KMS-11 (cell line): ENCODE measurements at regions not wholly inside any gene's neighbourhood (a gene's known extent, or its start where the extent isn't known, plus 50 kb on each side); places are given as distances from the start of the nearest gene placed in this dataset.

Experiments
- H2AFZ ChIP-seq: fragments of 200-600 bp; sonication (generic); 2 replicates; pipeline ENCODE4 v1.6.1; 2016; ENCODE audit warnings: antibody characterized with exemption, mixed run types, low read depth
- H3K27ac ChIP-seq: fragments of 200-600 bp; sonication (generic); 2 replicates; pipeline ENCODE4 v1.6.1; 2016; ENCODE audit warnings: mild to moderate bottlenecking, mixed run types
- H3K27me3 ChIP-seq: fragments of 200-600 bp; sonication (generic); 2 replicates; pipeline ENCODE4 v1.6.1; 2017; ENCODE audit warnings: mild to moderate bottlenecking, low read depth, mixed run types, moderate library complexity; ENCODE audit not compliant: insufficient read depth
- H3K36me3 ChIP-seq: fragments of 200-600 bp; sonication (generic); 2 replicates; pipeline ENCODE4 v1.6.1; 2017; ENCODE audit warnings: mild to moderate bottlenecking, mixed run types; ENCODE audit not compliant: insufficient read depth
- H3K4me1 ChIP-seq: fragments of 200-600 bp; sonication (generic); 2 replicates; pipeline ENCODE4 v1.6.1; 2016; ENCODE audit warnings: mild to moderate bottlenecking, low read depth, mixed run types; ENCODE audit not compliant: poor library complexity, severe bottlenecking
- H3K4me2 ChIP-seq: fragments of 200-600 bp; sonication (generic); 2 replicates; pipeline ENCODE4 v1.7.0; 2016; ENCODE audit warnings: mild to moderate bottlenecking, mixed run types
- H3K4me3 ChIP-seq: fragments of 200-600 bp; sonication (generic); IDR thresholded peaks from 2 replicates; pipeline ENCODE4 v1.6.1; 2017; ENCODE audit warnings: low read depth, low read length, mixed read lengths; ENCODE audit not compliant: insufficient read depth
- H3K79me2 ChIP-seq: fragments of 200-600 bp; sonication (generic); 2 replicates; pipeline ENCODE4 v1.6.1; 2016; ENCODE audit warnings: low read depth, mixed run types; ENCODE audit not compliant: insufficient read depth
- H3K9ac ChIP-seq: fragments of 200-600 bp; sonication (generic); 2 replicates; pipeline ENCODE4 v1.6.1; 2016; ENCODE audit warnings: mild to moderate bottlenecking, mixed run types
- H4K20me1 ChIP-seq: fragments of 200-600 bp; sonication (generic); 2 replicates; pipeline ENCODE4 v1.6.1; 2016; ENCODE audit warnings: mild to moderate bottlenecking, mixed run types; ENCODE audit not compliant: insufficient read depth
- CTCF ChIP-seq: fragments of 200-600 bp; sonication (generic); conservative IDR thresholded peaks from 2 replicates; pipeline ENCODE4 v1.6.1; 2017; ENCODE audit warnings: low read depth, mild to moderate bottlenecking, antibody characterized with exemption, low read length, moderate library complexity, mixed read lengths

- Histone ChIP-seq H3K79me2 (no peaks in the 10 kb centered on the region), H4K20me1 (no peaks in the 10 kb centered on the region), H3K9ac (no peak overlapping the region), H3K4me1 (no peaks in the 10 kb centered on the region), H3K4me2 (no peak overlapping the region), H2AFZ (no peak overlapping the region), H3K27me3 (no peaks in the 10 kb centered on the region), H3K36me3 (no peaks in the 10 kb centered on the region), H3K4me3 (no peak overlapping the region), H3K27ac (no peak overlapping the region)
- no peak for TF ChIP-seq CTCF
Observed at GRCh38 chr13:40433577-40433976, 232.9 kb downstream of the FOXO1 start.

- TF ChIP-seq CTCF = no peak
- H3K9ac ChIP-seq = no peak overlapping the region
- H3K4me2 ChIP-seq = no peak overlapping the region
- no peak overlapping the region for H2AFZ ChIP-seq
- no peaks in the 10 kb centered on the region for H3K36me3 ChIP-seq
- H3K27ac ChIP-seq = no peak overlapping the region
- no peaks in the 10 kb centered on the region for H3K27me3 ChIP-seq
- no peak overlapping the region for H3K4me3 ChIP-seq
- no peaks in the 10 kb centered on the region for H3K4me1 ChIP-seq
- H4K20me1 ChIP-seq = no peaks in the 10 kb centered on the region
- H3K79me2 ChIP-seq = no peaks in the 10 kb centered on the region
Observed at GRCh38 chr13:40434516-40435397, 231.7 kb downstream of the FOXO1 start.

GRCh38 chr13:40438022-40438680 is 228.3 kb downstream of the FOXO1 start:
- H2AFZ ChIP-seq = no peak overlapping the region
- H3K4me3 ChIP-seq = no peak overlapping the region
- H3K4me2 ChIP-seq = no peak overlapping the region
- H3K27me3 ChIP-seq = no peaks in the 10 kb centered on the region
- no peak for TF ChIP-seq CTCF
- no peaks in the 10 kb centered on the region for H3K79me2 ChIP-seq
- no peak overlapping the region for H3K27ac ChIP-seq
- no peaks in the 10 kb centered on the region for H4K20me1 ChIP-seq
- H3K9ac ChIP-seq = no peak overlapping the region
- H3K36me3 ChIP-seq = no peaks in the 10 kb centered on the region
- no peaks in the 10 kb centered on the region for H3K4me1 ChIP-seq

GRCh38 chr13:40438999-40439797 is 227.2 kb downstream of the FOXO1 start:
- H3K9ac ChIP-seq = no peak overlapping the region
- TF ChIP-seq CTCF = no peak
- H3K27ac ChIP-seq = no peak overlapping the region
- no peaks in the 10 kb centered on the region for H3K27me3 ChIP-seq
- no peaks in the 10 kb centered on the region for H3K79me2 ChIP-seq
- no peak overlapping the region for H2AFZ ChIP-seq
- no peak overlapping the region for H3K4me2 ChIP-seq
- no peak overlapping the region for H3K4me3 ChIP-seq
- no peaks in the 10 kb centered on the region for H3K4me1 ChIP-seq
- no peaks in the 10 kb centered on the region for H3K36me3 ChIP-seq
- no peaks in the 10 kb centered on the region for H4K20me1 ChIP-seq
